ENCODE measurements at regions not wholly inside any gene's neighbourhood (a gene's known extent, or its start where the extent isn't known, plus 50 kb on each side); places are given as distances from the start of the nearest gene placed in this dataset.
A peak's percentile ranks its signal among the peaks of the same experiment; 100 is the strongest.

DNA sequence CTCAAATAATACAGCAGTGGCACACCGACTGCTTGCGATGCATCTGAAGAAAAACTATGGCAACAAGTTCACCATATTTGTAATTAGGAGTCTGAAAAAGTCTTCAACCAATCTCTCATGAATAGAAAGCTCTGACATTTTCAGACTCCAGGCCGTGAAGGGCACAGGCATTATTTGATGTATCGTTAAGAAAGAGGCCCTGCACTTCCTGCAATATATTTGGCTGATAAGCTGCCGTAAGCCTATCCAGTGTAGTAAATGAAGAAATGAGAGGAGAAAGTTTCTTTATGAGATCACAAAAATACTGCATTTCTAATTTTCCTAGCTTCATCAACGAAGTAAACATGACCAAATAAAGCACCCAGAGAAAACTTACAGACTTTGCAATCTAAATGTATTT is 613.8 kb upstream of the TECRL start:
- H3K27ac ChIP-seq: no peak overlapping the region
- TF ChIP-seq, protein P1, sequence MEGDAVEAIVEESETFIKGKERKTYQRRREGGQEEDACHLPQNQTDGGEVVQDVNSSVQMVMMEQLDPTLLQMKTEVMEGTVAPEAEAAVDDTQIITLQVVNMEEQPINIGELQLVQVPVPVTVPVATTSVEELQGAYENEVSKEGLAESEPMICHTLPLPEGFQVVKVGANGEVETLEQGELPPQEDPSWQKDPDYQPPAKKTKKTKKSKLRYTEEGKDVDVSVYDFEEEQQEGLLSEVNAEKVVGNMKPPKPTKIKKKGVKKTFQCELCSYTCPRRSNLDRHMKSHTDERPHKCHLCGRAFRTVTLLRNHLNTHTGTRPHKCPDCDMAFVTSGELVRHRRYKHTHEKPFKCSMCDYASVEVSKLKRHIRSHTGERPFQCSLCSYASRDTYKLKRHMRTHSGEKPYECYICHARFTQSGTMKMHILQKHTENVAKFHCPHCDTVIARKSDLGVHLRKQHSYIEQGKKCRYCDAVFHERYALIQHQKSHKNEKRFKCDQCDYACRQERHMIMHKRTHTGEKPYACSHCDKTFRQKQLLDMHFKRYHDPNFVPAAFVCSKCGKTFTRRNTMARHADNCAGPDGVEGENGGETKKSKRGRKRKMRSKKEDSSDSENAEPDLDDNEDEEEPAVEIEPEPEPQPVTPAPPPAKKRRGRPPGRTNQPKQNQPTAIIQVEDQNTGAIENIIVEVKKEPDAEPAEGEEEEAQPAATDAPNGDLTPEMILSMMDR (conservative IDR thresholded peaks at IDR 0.05): no peak

DNA sequence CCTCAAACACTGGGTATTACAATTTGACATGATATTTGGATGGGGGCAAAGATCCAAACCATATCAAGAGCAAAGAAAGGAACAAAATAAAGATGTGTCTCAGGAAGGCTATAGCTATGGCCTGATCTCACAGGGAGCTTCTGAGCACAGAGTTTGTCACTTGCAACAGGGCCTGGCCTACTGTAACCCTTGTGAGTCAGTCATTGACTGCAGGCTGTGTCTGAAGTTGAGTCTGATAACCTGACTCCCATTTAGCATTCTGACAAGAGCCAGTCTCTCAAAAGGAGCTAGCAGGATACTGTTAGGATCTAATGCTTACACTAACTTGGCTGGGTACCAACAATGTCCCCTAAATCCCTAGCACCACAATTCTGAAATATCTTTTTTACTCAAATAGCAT is 612.5 kb upstream of the TECRL start:
- TF ChIP-seq, protein P1 (conservative IDR thresholded peaks at IDR 0.05): no peak
- no peak overlapping the region for H3K27ac ChIP-seq

DNA sequence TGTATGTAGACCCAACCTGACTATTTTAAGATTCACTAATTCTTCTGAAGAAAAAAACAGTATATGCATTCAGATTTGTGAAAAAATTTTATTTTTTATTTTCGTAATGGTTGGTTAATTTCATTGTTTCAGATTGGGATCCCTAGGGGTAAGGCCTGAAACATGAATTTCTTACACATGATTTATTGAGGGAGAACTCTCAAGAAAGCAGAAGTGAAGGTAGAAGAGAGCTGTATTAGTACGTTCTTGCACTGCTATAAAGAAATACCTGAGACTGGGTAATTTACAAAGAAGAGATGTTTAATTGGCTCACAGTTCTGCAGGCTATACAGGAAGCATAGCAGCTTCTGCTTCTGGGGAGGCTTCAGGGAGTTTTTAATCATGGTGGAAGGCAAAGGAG is 611.9 kb upstream of the TECRL start:
- TF ChIP-seq, protein P1 (conservative IDR thresholded peaks at IDR 0.05): no peak
- H3K27ac ChIP-seq: no peak overlapping the region

DNA sequence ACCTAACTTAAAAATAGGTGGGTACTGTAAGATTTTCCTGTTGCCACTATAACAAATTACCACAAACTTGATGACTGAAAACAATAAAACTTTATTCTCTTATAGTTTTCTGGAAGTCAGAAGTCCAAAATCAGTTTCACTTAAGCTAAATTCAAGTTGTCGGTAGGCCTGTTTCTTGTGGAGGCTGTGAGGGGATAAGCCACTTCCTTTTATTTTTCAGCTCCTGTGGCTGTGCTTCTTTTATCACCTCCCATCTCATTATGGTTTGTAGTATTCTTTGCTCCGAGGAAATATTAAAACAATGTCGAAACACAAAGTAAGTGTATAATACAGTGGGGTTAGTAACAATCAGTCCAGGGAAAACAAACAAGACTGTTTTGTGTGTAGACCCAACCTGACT is 610.5 kb upstream of the TECRL start:
- H3K27ac ChIP-seq: no peak overlapping the region
- TF ChIP-seq, protein P1 (conservative IDR thresholded peaks at IDR 0.05): no peak

DNA sequence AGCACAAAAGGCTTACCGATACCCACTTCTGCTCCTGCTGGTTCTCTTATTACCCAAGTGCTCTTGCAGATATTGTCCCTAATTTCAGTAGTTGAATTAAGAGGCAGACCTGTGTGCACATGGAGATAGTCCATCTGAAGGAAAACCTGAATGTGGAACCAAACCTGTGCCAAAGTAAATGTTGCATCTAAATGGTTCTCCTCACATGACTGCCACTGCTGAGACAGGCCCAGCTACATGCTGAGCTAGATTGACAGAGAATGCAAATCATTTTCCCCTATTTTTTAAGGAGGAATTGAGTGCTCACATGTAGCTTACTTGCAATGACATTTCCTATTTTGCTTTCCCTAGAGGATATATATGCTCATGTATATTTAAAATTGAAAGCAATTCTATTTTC is 609.1 kb upstream of the TECRL start:
- TF ChIP-seq, protein P1 (conservative IDR thresholded peaks at IDR 0.05): no peak
- H3K27ac ChIP-seq: no peak overlapping the region

DNA sequence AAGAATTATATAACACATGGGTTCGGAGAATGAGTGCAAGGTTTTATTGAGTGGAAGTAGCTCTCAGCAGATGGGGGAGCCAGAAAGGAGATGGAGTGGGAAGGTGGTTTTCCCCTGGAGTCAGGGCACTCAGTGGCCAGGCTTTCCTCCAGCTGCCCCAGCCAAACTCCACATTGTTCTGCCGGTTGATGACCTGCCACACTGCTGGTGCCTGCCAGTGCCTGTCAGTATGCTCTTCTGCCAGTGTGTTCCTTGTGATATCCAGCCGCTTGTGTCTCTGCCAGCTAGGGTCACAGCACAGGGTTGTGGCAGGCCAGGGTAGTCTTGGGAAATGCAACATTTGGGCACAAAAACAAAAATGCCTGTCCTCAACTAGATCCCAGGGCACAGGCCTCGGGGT is 604.8 kb upstream of the TECRL start:
- no peak overlapping the region for H3K27ac ChIP-seq
- TF ChIP-seq, protein P1 (conservative IDR thresholded peaks at IDR 0.05): no peak

DNA sequence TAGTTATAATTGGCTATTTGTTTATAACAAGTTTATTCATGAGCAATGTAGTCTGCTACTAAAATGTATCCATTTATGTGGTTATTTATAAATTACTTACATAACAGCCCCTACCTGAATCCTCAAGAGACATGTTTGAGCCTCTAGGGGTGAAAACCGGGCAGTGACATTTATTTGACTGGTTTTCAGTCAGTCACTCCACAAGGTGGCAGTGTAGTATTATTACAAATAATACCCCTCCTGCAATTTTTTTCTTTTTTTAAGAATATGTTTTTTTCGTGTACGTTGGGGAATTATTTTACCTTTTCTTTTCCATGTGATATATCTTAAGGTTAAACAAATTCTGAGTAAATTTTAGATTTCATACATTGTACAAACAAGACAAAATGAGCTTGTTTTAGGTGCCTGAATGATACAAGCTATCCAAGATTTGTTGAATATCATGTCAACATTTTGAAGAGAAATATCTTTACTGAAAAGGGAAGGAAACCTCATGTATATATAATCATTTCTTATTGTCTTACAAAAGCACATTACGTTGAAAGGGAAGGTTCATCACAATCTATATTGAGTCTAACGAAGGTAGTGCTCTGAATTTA is 598.7 kb upstream of the TECRL start:
- H3K27ac ChIP-seq: no peak overlapping the region
- TF ChIP-seq, protein P1 (conservative IDR thresholded peaks at IDR 0.05): peak; percentile 82

Measured in VCaP (cell line).